GM19438 (cell line): ENCODE measurements at regions not wholly inside any gene's neighbourhood (a gene's known extent, or its start where the extent isn't known, plus 50 kb on each side); places are given as distances from the start of the nearest gene placed in this dataset.

ENCODE experiments used
- ATAC-seq: cut with Tn5 transposase; IDR thresholded peaks from one replicate; pipeline ENCODE4 v1.9.1; 2021; ENCODE audit warnings: low read depth; ENCODE audit not compliant: unreplicated experiment

- no peak for ATAC-seq
Measured at GRCh38 chr5:124478264-124478663, 268.2 kb downstream of the ZNF608 start.

- no peak for ATAC-seq
Measured at GRCh38 chr5:124477577-124477976, 268.9 kb downstream of the ZNF608 start.

GRCh38 chr5:124477062-124477461, 269.4 kb downstream of the ZNF608 start:
- ATAC-seq, result no peak

- ATAC-seq, result no peak
Measured at GRCh38 chr5:124474528-124475215, 271.8 kb downstream of the ZNF608 start.

GRCh38 chr5:124468671-124469411, 277.6 kb downstream of the ZNF608 start:
- ATAC-seq, result no peak

GRCh38 chr5:124467745-124468144, 278.7 kb downstream of the ZNF608 start:
- no peak for ATAC-seq

- ATAC-seq, result no peak
Measured at GRCh38 chr5:124466011-124466410, 280.4 kb downstream of the ZNF608 start.

- no peak for ATAC-seq
Measured at GRCh38 chr5:124463851-124464250, 282.6 kb downstream of the ZNF608 start.

GRCh38 chr5:124462751-124463150, 283.7 kb downstream of the ZNF608 start:
- ATAC-seq, result no peak

- ATAC-seq, result no peak
Measured at GRCh38 chr5:124461941-124462340, 284.5 kb downstream of the ZNF608 start.

GRCh38 chr5:124461157-124461556, 285.3 kb downstream of the ZNF608 start:
- ATAC-seq, result no peak

GRCh38 chr5:124460642-124461041, 285.8 kb downstream of the ZNF608 start:
- ATAC-seq, result no peak

GRCh38 chr5:124459984-124460383, 286.5 kb downstream of the ZNF608 start:
- no peak for ATAC-seq

GRCh38 chr5:124457901-124458300, 288.5 kb downstream of the ZNF608 start:
- ATAC-seq, result no peak

GRCh38 chr5:124457101-124457500, 289.3 kb downstream of the ZNF608 start:
- ATAC-seq, result no peak

GRCh38 chr5:124456249-124456648, 290.2 kb downstream of the ZNF608 start:
- ATAC-seq, result no peak

- ATAC-seq, result no peak
Measured at GRCh38 chr5:124454081-124454480, 292.4 kb downstream of the ZNF608 start.

- ATAC-seq, result peak; percentile 95
Measured at GRCh38 chr5:124453221-124454051, 293.0 kb downstream of the ZNF608 start.

- ATAC-seq, result no peak
Measured at GRCh38 chr5:124452412-124452811, 294.0 kb downstream of the ZNF608 start.

GRCh38 chr5:124451721-124452383, 294.6 kb downstream of the ZNF608 start:
- no peak for ATAC-seq

GRCh38 chr5:124446120-124446519, 300.3 kb downstream of the ZNF608 start:
- ATAC-seq, result no peak
